B cell (primary cell): ENCODE measurements at regions not wholly inside any gene's neighbourhood (a gene's known extent, or its start where the extent isn't known, plus 50 kb on each side); places are given as distances from the start of the nearest gene placed in this dataset.

ENCODE experiments used
- CTCF ChIP-seq: fragments of 200-600 bp; IDR thresholded peaks from one replicate; pipeline ENCODE4 v1.8.0; 2022; ENCODE audit warnings: antibody characterized with exemption, mild to moderate bottlenecking
- EZH2 ChIP-seq: IDR thresholded peaks from 2 replicates; pipeline ENCODE4 v1.6.1; 2012; ENCODE audit warnings: borderline replicate concordance, low read depth, mild to moderate bottlenecking, moderate library complexity, low read length; ENCODE audit not compliant: insufficient read depth, poor library complexity, severe bottlenecking

- TF ChIP-seq CTCF = no peak
- TF ChIP-seq EZH2 = no peak
Observed at GRCh38 chr4:18570370-18570769, 548.8 kb upstream of the LCORL start.
